ENCODE measurements at regions not wholly inside any gene's neighbourhood (a gene's known extent, or its start where the extent isn't known, plus 50 kb on each side); places are given as distances from the start of the nearest gene placed in this dataset.

- DNase-seq (ENCODE audit: low read depth in 2 of 2) = no peak
These were observed 293.1 kb downstream of the C7orf25 start for GRCh38 chr7:42618651-42619360.

DNA sequence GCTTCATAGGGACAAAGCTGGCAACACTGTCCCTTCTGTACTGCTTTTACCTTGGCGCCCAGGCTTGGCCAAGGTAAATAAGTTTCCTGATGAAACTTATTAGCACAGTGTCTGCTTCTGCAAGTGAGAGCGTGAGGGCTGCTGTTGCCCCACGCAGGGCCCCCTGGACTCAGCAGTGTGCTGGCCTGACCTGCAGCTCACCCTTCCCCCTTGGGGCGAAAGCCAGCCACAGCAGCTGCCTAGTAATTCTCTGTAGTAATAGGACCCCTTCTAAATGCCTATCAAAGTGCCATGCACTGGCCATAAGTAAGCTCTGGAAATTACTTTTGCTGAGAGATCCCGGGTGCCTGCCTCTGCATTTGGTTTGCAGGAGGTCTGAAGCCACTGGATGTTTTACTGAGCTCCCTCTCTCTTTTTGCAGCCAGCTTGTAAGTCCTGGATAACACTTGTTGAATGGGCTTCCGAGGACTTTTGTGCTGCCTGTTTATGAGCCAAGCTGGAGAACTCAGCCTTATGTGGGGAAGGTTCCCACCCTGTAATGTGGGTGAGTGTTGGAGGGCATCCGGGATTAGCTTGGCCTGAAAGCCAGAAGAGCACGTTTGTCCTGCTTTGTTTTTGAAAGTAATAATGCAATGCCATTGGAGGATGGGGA lies 293.9 kb downstream of the C7orf25 start:
- DNase-seq (ENCODE audit: low read depth in 2 of 2) = no peak

- DNase-seq (ENCODE audit: low read depth in 2 of 2) = peak in 1 of 2 donors; percentile 1
These were observed 294.7 kb downstream of the C7orf25 start for GRCh38 chr7:42617071-42617765.

DNA sequence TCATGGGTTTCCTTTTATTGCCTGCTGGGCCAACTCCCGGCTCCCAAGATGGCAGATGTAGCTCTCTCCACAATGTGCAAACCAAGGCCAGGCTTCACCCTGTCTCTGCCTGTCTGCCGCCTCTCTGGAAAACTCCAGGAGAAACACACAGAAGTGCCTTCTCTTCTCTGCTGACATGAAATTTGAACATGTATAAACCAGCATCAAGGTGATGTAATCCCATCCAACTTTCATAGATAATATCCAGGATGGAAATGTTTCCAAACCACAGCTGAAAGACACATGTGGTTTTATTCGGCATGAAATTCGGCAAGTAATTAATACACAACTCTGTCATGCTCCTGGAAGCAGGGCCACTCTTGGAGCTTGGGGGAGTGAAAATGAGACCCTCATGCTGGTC lies 297.2 kb downstream of the C7orf25 start:
- DNase-seq (ENCODE audit: low read depth in 2 of 2) = no peak

- DNase-seq (ENCODE audit: low read depth in 2 of 2) = no peak
These were observed 299.9 kb downstream of the C7orf25 start for GRCh38 chr7:42611961-42612360.

DNA sequence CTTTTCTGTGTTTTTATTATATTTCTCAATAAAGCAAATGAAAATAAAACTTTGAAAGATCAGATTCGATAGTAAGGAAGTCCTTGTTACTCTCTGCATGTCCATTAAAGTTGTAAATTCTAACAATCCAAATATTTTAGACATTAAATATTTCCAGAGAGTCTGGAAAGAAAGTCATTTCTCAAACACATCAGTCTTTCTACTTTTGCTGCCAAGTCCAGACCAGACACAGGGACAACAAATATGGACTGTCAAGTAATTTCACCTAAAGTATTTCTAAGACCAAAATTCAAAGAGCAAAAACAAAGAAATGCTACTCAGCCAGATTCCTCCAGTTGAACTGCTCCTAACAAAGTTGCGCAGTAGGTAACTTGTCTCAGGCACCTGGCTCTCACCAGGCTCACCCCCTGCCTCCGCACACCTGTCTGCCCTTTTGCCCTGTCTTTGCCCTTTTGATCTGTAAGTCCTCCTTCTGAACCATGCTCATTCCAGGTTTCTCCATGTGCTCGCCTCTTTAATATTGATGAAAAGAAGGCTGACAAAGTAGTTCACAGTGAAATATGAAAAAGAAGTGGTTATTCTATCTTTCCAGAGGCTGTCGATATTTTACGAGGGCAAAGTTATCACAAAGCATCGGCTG lies 300.5 kb downstream of the C7orf25 start:
- DNase-seq (ENCODE audit: low read depth in 2 of 2) = no peak

DNA sequence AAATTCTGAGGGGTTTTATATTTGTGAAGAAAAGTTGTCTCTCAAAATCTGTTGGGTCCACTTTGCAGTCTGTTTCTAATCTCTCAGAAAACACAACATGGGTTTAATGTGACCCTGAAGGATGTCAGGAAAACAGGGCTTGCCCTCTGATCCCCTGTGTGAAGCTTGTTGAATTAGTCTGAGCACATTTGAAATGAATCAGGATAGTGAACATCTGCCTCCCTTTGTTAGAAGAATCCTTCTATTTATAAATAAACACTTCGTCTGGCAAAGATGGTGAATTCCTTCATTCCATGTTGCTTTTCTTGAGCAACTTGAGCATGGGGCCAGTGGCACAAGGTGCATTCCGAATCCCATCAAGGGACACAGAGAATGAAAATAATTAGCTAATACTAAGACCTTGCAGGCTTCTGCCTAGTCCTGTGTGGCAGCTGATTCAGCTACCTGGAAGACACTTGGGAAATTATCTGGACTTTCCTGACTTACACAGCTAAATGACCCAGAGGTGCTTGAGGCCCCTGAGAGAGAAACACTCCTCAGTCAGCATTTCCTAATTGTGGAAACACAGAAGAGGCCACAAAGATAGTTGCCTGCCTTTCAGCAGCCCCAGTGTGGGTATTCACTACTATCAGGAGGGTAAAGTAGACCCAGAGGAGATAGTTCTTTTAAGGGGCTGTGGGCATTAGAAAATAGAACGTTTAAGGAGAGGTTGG lies 305.5 kb downstream of the C7orf25 start:
- no peak for DNase-seq (ENCODE audit: low read depth in 2 of 2)

GRCh38 chr7:42605406-42606192 lies 306.3 kb downstream of the C7orf25 start:
- DNase-seq (ENCODE audit: low read depth in 2 of 2) = no peak

GRCh38 chr7:42603496-42603895 lies 308.4 kb downstream of the C7orf25 start:
- no peak for DNase-seq (ENCODE audit: low read depth in 2 of 2)

DNA sequence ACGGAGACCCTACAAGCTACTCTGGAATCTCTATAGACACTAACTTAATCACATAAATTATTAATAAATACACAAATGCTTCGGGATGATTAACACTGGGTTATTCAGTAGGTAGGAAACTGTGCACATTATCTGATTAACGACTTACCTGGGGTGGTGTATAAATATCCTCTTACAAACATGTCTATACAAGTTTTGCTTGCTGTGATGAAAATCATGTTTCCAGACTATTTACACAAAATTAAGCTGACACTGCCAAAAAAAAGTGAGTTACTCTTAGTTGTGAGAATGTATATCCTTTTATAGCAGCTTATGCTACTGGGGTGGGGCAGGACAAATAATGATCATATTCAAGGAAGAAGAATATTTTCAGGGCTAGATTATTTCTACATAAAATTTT lies 314.6 kb downstream of the C7orf25 start:
- DNase-seq (ENCODE audit: low read depth in 2 of 2) = no peak

GRCh38 chr7:42596737-42597136 lies 315.1 kb downstream of the C7orf25 start:
- DNase-seq (ENCODE audit: low read depth in 2 of 2) = no peak

DNA sequence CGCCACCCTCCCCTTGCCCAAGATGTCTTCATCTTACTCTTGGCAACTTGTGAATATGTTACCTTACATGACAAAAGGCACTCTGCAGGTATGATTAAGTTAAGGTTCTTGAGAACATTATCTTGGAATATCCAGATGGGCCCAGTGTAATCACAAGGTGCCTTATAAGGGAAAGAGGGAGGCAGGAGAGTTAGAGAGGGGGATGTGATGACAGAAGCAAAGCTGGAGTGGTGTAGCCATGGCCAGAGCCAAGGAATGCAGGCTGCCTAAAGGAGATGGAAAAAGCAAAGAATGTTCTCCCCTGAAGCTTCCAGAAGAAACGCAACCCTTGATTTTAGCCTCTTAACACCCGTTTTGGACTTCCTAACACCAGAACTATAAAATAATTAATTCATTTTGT lies 318.0 kb downstream of the C7orf25 start:
- no peak for DNase-seq (ENCODE audit: low read depth in 2 of 2)

DNA sequence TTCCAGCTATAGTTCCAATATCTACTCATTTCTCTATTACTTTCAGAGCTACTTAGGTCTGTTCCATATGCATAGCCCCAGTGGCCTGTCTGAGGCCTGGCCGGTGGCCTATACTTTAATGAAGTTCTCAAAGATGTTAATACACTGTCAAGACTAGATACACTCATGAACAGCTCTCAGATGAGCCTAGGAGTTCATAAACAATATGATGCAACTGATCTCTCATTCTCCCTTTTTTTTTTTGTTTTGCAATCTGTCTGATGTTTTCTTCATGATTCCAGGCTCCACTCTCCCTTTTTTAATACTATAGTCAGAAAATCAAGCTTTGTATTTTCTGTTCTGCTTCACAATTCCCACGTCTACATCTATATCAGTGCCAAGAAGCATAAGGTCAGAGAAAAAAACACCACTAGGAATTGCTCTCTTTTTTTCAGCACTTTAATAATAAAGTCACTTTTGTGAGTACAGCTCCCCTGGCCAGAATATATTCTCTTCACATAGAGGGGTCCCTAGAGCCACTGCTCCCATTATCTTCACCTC lies 321.0 kb downstream of the C7orf25 start:
- DNase-seq (ENCODE audit: low read depth in 2 of 2) = no peak

GRCh38 chr7:42588876-42589275 lies 323.0 kb downstream of the C7orf25 start:
- no peak for DNase-seq (ENCODE audit: low read depth in 2 of 2)

DNA sequence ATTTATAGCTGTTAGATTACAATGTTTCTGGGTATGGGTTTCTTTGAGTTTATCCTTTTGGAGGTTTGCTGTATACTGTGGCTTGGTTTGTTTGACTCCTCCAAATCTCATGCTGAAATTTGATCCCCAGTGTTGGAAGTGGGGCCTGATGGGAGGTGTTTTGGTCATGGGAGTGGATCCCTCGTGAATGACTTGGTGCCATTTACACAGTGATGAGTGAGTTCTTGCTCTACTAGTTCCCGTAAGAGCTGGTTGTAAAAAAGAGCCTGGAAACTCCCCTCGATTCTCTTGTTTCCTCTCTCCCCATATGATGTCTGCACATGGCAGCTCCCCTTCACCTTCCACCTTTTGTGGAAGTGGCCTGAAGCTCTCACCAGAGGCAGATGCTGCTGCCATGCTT lies 324.1 kb downstream of the C7orf25 start:
- DNase-seq (ENCODE audit: low read depth in 2 of 2) = no peak

DNA sequence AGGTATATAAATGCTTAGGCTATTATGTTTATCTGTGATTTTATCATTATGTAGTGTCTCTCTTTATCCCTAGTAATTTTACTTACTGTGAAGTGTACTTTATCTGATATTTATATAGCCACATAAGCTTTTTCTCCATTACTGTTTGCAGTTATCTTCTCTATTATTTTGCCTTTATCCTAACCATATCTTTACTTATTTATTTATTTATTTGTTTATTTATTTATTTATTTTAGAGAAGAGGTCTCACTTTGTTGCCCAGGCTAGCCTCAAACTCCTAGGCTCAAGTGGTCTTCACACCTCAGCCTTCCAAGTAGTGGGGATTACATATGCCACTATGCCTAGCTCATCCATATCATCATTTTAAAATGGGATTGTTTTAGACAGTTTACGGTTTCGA lies 331.8 kb downstream of the C7orf25 start:
- DNase-seq (ENCODE audit: low read depth in 2 of 2) = no peak

- DNase-seq (ENCODE audit: low read depth in 2 of 2) = no peak
These were observed 336.7 kb downstream of the C7orf25 start for GRCh38 chr7:42575171-42575570.

GRCh38 chr7:42574685-42575084 lies 337.2 kb downstream of the C7orf25 start:
- peak in 1 of 2 donors; percentile 10 for DNase-seq (ENCODE audit: low read depth in 2 of 2)

GRCh38 chr7:42573881-42574672 lies 337.1 kb upstream of the GLI3 start:
- DNase-seq (ENCODE audit: low read depth in 2 of 2) = no peak

DNA sequence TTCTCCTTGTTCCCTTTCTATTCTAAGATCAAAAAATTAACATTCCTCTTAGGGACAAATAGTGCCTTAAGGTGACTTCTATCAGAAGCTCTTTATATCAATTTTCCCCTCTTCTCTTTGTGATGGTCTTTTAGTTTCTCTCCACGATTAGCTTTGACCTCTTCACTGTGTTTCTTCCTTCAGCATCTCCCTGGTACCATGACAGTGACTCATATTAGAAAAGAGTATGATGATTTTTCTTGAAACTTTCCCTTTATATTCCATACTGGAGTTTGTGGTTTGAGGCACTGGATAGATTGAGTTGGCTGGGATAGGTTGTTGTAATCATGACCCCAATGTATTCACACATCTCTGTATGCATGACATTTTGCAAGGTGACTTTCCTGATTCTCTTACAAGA lies 335.6 kb upstream of the GLI3 start:
- no peak for DNase-seq (ENCODE audit: low read depth in 2 of 2)
